ENCODE measurements at regions not wholly inside any gene's neighbourhood (a gene's known extent, or its start where the extent isn't known, plus 50 kb on each side); places are given as distances from the start of the nearest gene placed in this dataset.
A peak's percentile ranks its signal among the peaks of the same experiment; 100 is the strongest.

GRCh38 chr14:58725226-58725625, 87.5 kb downstream of the DACT1 start:
- no peak overlapping the region for H3K27ac ChIP-seq (ENCODE audit: low read length)
- H3K4me1 ChIP-seq (ENCODE audit: control insufficient read depth, insufficient read depth, low read length), result peaks cover 2% of the 10 kb centered on the region
- no peak for DNase-seq
- no peaks in the 10 kb centered on the region for H3K36me3 ChIP-seq (ENCODE audit: control insufficient read depth, insufficient read depth, low read length)
- H3K27me3 ChIP-seq (ENCODE audit: control insufficient read depth, insufficient read depth, low read length), result no peaks in the 10 kb centered on the region
- no peaks in the 10 kb centered on the region for H3K9me3 ChIP-seq (replicated peaks; ENCODE audit: control insufficient read depth, low read depth, low read length)
- no peak overlapping the region for H3K4me3 ChIP-seq (ENCODE audit: low read length)

DNA sequence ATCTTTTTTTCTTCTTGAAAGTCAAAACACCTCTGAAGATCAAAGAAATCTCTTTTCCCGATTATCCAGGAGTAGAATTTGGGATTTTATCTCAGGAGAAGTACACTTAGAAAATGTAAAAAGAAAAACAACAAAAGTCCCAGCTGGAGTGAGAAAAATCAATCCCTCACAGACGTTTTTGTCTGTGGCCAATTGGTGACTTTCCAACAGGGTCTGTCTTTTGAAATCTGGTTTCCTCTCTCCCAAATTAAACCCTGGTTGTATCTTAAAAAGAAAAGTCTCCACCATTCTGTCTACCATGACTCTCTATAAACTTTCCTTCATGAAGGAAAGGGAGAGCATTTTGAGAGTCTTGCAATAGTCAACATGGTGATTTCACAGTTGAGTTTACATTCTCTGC, 88.1 kb downstream of the DACT1 start:
- Histone ChIP-seq H3K4me3 (ENCODE audit: low read length) (no peak overlapping the region), H3K9me3 (replicated peaks; ENCODE audit: control insufficient read depth, low read depth, low read length) (no peaks in the 10 kb centered on the region), H3K4me1 (ENCODE audit: control insufficient read depth, insufficient read depth, low read length) (peaks cover 2% of the 10 kb centered on the region), H3K27ac (ENCODE audit: low read length) (no peak overlapping the region), H3K27me3 (ENCODE audit: control insufficient read depth, insufficient read depth, low read length) (no peaks in the 10 kb centered on the region), H3K36me3 (ENCODE audit: control insufficient read depth, insufficient read depth, low read length) (no peaks in the 10 kb centered on the region)
- no peak for DNase-seq
- 0% methylated on average over 1 of the region's 2 CpGs for whole genome bisulfite sequencing (ENCODE audit: insufficient coverage)

GRCh38 chr14:58730792-58731464, 93.2 kb downstream of the DACT1 start:
- H3K36me3 ChIP-seq (ENCODE audit: control insufficient read depth, insufficient read depth, low read length), result no peaks in the 10 kb centered on the region
- no peak overlapping the region for H3K4me3 ChIP-seq (ENCODE audit: low read length)
- 20% methylated on average over 2 of the region's 5 CpGs for WGBS (ENCODE audit: insufficient coverage)
- no peak overlapping the region for H3K27ac ChIP-seq (ENCODE audit: low read length)
- no peak for DNase-seq
- peaks cover 2% of the 10 kb centered on the region for H3K4me1 ChIP-seq (ENCODE audit: control insufficient read depth, insufficient read depth, low read length)
- H3K9me3 ChIP-seq (replicated peaks; ENCODE audit: control insufficient read depth, low read depth, low read length), result no peaks in the 10 kb centered on the region
- no peaks in the 10 kb centered on the region for H3K27me3 ChIP-seq (ENCODE audit: control insufficient read depth, insufficient read depth, low read length)

DNA sequence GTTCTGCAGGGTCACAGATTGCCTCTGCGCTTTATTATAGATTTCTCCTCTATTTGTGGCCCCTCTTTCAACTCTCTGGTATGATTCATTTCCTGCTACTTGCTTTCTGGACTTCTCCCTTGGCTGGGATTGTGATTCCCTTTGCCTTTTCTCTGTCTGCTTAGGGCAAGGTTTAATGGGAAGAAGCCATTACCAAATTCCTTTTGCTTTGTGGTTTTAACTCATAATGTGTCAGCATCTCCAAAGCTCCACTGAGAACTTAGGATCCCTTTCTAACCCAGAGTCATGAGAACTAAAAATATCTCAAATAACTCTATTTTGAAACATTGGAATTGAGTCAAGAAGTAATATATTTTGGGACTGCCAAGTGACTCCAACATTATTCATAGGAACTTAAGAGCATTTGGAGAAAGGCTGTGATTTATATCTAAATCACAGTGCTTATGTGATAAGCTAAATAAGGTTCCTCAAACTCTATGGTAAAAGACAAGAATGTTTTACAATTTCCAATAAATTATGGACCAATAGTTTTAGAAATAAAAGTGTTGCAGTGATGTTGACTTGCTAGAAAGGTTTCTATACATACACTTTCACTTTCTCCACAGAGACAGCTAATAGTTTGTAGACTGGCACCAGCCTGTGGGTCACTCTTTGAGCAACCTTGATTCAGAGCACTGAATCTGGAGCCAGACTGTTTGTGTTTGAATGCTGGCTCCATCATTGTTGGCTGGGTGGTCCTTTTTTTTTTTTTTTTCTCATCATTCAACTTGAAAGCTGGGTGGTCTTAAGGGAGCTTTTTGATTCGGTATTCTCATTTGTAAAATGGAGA, 93.9 kb downstream of the DACT1 start:
- Histone ChIP-seq H3K4me3 (ENCODE audit: low read length) (no peak overlapping the region), H3K4me1 (ENCODE audit: control insufficient read depth, insufficient read depth, low read length) (peaks cover 2% of the 10 kb centered on the region), H3K36me3 (ENCODE audit: control insufficient read depth, insufficient read depth, low read length) (no peaks in the 10 kb centered on the region), H3K27me3 (ENCODE audit: control insufficient read depth, insufficient read depth, low read length) (no peaks in the 10 kb centered on the region), H3K9me3 (replicated peaks; ENCODE audit: control insufficient read depth, low read depth, low read length) (no peaks in the 10 kb centered on the region), H3K27ac (ENCODE audit: low read length) (no peak overlapping the region)
- no CpG with 5 or more reads among the region's 2 CpGs for WGBS (ENCODE audit: insufficient coverage)
- peak; percentile 71 for DNase-seq

GRCh38 chr14:58732387-58732786, 94.6 kb downstream of the DACT1 start:
- no peak overlapping the region for H3K27ac ChIP-seq (ENCODE audit: low read length)
- DNase-seq, result no peak
- no peaks in the 10 kb centered on the region for H3K27me3 ChIP-seq (ENCODE audit: control insufficient read depth, insufficient read depth, low read length)
- no peak overlapping the region for H3K4me3 ChIP-seq (ENCODE audit: low read length)
- H3K9me3 ChIP-seq (replicated peaks; ENCODE audit: control insufficient read depth, low read depth, low read length), result no peaks in the 10 kb centered on the region
- H3K36me3 ChIP-seq (ENCODE audit: control insufficient read depth, insufficient read depth, low read length), result no peaks in the 10 kb centered on the region
- H3K4me1 ChIP-seq (ENCODE audit: control insufficient read depth, insufficient read depth, low read length), result peaks cover 2% of the 10 kb centered on the region

DNA sequence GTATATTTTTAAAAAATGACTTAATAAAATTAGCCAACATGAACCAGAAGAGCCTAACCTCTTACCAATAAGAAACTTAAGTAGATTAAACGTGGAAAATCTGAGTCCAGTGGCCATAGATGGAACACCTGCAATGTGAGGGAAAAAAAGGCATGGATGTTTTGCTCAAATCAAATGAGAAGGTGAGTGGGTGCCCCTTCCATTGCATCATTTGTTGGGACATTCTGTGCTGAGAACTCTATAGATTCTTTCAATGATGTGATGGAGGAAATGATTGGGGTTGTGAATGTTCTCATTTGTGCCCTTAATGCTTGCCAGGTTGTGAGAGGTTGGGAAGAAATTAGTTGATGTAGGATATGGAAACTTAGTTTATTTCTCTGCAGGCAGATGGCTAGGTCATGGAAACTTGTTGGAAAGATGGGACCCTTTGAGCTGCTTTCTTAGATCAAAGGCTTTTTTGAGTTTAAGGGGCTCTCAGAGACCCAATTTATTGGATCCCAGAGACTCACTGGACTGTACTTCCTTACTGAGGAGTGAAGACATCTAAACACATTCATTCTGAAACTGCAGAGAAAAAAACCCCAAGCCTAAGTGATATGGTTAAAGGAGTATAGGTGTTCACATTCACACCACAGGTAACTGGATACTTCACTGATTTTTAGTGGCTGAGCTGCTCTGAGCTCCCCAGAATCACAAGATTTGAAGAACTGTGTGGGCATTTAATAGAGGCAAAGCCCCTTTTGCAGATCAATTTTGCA, 95.9 kb downstream of the DACT1 start:
- no peaks in the 10 kb centered on the region for H3K9me3 ChIP-seq (replicated peaks; ENCODE audit: control insufficient read depth, low read depth, low read length)
- no peak overlapping the region for H3K4me3 ChIP-seq (ENCODE audit: low read length)
- no peaks in the 10 kb centered on the region for H3K36me3 ChIP-seq (ENCODE audit: control insufficient read depth, insufficient read depth, low read length)
- no peaks in the 10 kb centered on the region for H3K27me3 ChIP-seq (ENCODE audit: control insufficient read depth, insufficient read depth, low read length)
- no CpG with 5 or more reads among the region's 1 CpG for WGBS (ENCODE audit: insufficient coverage)
- peaks cover 2% of the 10 kb centered on the region for H3K4me1 ChIP-seq (ENCODE audit: control insufficient read depth, insufficient read depth, low read length)
- no peak for DNase-seq
- H3K27ac ChIP-seq (ENCODE audit: low read length), result no peak overlapping the region

DNA sequence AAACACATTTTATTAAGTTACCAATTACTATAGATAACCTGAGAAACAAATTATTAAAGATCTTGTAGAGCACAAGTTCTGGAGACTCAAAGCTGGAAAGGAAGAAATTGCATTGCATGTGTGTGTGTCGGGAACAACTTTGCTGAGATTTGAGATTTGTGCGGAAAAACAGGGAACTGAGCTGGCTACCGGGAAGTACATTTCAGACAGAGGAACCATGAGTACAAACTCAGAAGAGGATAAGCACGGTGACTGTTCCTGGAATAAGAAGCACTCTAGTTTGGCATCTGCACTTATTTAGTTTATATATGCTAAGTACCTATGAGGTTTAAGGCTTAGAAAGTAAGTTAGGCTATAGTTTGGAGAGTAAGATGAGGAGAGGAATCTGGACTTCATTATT, 97.8 kb downstream of the DACT1 start:
- H3K27ac ChIP-seq (ENCODE audit: low read length), result no peak overlapping the region
- H3K9me3 ChIP-seq (replicated peaks; ENCODE audit: control insufficient read depth, low read depth, low read length), result no peaks in the 10 kb centered on the region
- WGBS (ENCODE audit: insufficient coverage), result 65% methylated on average over 3 of the region's 4 CpGs

GRCh38 chr14:58736606-58737005, 98.8 kb downstream of the DACT1 start:
- Histone ChIP-seq H3K36me3 (ENCODE audit: control insufficient read depth, insufficient read depth, low read length) (no peaks in the 10 kb centered on the region), H3K27ac (ENCODE audit: low read length) (no peak overlapping the region), H3K27me3 (ENCODE audit: control insufficient read depth, insufficient read depth, low read length) (no peaks in the 10 kb centered on the region), H3K9me3 (replicated peaks; ENCODE audit: control insufficient read depth, low read depth, low read length) (no peaks in the 10 kb centered on the region), H3K4me3 (ENCODE audit: low read length) (no peak overlapping the region), H3K4me1 (ENCODE audit: control insufficient read depth, insufficient read depth, low read length) (peaks cover 3% of the 10 kb centered on the region)
- no CpG with 5 or more reads among the region's 4 CpGs for WGBS (ENCODE audit: insufficient coverage)
- peak; percentile 44 for DNase-seq

More for the DNA sequence above, 97.8 kb downstream of the DACT1 start:
- no peaks in the 10 kb centered on the region for H3K27me3 ChIP-seq (ENCODE audit: control insufficient read depth, insufficient read depth, low read length)
- no peaks in the 10 kb centered on the region for H3K36me3 ChIP-seq (ENCODE audit: control insufficient read depth, insufficient read depth, low read length)
- peak; percentile 38 for DNase-seq
- no peak overlapping the region for H3K4me3 ChIP-seq (ENCODE audit: low read length)
- peaks cover 5% of the 10 kb centered on the region for H3K4me1 ChIP-seq (ENCODE audit: control insufficient read depth, insufficient read depth, low read length)

DNA sequence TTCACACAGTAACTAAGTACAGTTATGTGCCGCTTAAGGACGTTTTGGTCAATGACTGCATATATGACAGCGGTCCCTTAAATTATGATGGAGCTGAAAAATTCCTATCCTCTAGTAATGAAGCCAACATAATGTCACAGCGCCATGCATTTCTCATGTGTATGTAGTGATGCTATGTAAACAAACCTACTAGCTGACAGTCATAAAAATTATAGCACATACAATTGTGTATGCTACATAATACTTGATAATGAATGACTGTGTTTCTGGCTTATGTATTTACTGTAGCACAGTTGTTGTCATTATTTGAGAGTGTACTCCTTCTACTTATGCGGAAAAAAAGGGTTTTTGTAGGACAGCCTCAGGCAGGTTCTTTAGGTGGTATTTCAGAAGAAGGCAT, 99.7 kb downstream of the DACT1 start:
- peaks cover 3% of the 10 kb centered on the region for H3K4me1 ChIP-seq (ENCODE audit: control insufficient read depth, insufficient read depth, low read length)

DNA sequence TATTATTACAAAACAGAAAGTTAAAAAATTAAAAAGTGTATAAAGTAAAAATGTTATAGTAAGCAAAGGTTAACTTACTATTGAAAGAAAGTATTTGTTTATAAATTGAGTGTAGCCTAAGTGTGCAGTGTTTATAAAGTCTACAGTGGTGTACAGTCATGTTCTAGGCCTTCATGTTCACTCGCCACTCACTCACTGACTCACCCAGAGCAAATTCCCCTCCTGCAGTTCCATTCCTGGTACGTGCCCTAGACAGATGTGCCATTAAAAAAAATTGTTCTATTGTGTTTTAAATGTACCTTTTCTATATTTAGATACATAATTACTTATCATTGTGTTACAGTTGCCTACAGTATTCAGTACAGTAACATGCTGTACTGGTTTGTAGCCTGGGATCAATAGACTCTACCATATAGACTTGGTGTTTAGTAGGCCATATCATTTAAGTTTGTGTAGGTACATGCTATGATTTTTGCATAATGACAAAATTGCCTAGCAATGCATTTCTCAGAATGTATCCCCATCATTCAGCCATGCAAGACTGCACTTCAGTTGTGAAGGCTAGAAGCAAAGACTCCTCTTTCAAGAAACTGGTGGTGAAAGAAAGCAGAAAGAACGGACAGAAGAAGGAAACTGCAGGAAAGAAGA, 100.6 kb downstream of the DACT1 start:
- DNase-seq, result no peak
- H3K36me3 ChIP-seq (ENCODE audit: control insufficient read depth, insufficient read depth, low read length), result no peaks in the 10 kb centered on the region

More for the DNA sequence above, 99.7 kb downstream of the DACT1 start:
- H3K27me3 ChIP-seq (ENCODE audit: control insufficient read depth, insufficient read depth, low read length), result no peaks in the 10 kb centered on the region
- H3K27ac ChIP-seq (ENCODE audit: low read length), result no peak overlapping the region
- no peaks in the 10 kb centered on the region for H3K36me3 ChIP-seq (ENCODE audit: control insufficient read depth, insufficient read depth, low read length)
- H3K4me3 ChIP-seq (ENCODE audit: low read length), result no peak overlapping the region
- no CpG with 5 or more reads among the region's 5 CpGs for WGBS (ENCODE audit: insufficient coverage)
- no peaks in the 10 kb centered on the region for H3K9me3 ChIP-seq (replicated peaks; ENCODE audit: control insufficient read depth, low read depth, low read length)
- DNase-seq, result no peak

More for the DNA sequence above, 100.6 kb downstream of the DACT1 start:
- WGBS (ENCODE audit: insufficient coverage), result no CpG with 5 or more reads among the region's 3 CpGs
- Histone ChIP-seq H3K27me3 (ENCODE audit: control insufficient read depth, insufficient read depth, low read length) (no peaks in the 10 kb centered on the region), H3K27ac (ENCODE audit: low read length) (no peak overlapping the region), H3K4me1 (ENCODE audit: control insufficient read depth, insufficient read depth, low read length) (peaks cover 3% of the 10 kb centered on the region), H3K4me3 (ENCODE audit: low read length) (no peak overlapping the region), H3K9me3 (replicated peaks; ENCODE audit: control insufficient read depth, low read depth, low read length) (no peaks in the 10 kb centered on the region)

Data from muscle of leg (tissue), 3 donors.